Upper lobe of left lung (tissue), 4 donors: ENCODE measurements at regions not wholly inside any gene's neighbourhood (a gene's known extent, or its start where the extent isn't known, plus 50 kb on each side); places are given as distances from the start of the nearest gene placed in this dataset.

ENCODE experiments used
- CTCF ChIP-seq, 6 experiments: fragments of 450-650 bp in 4 of 6; fragments of 200-600 bp in 2 of 6; sonication (generic) in 2 of 6; IDR thresholded peaks; one replicate each; pipeline ENCODE4 v1.5.1; 2016 to 2019; ENCODE audit warnings: antibody characterized with exemption in 6 of 6
- POLR2A ChIP-seq, 4 donors: fragments of 450-650 bp; IDR thresholded peaks; one replicate each; pipeline ENCODE4 v1.5.1; 2016 to 2017; ENCODE audit warnings: antibody characterized with exemption in 4 of 4, mild to moderate bottlenecking in 2 of 4
- POLR2AphosphoS5 ChIP-seq, 2 donors: sonication (generic); formaldehyde crosslinking; IDR thresholded peaks; one replicate each; pipeline ENCODE4 v1.5.1; 2017; ENCODE audit warnings: antibody characterized with exemption in 2 of 2

- TF ChIP-seq POLR2A (IDR thresholded peaks at IDR 0.05) (no peak), CTCF (IDR thresholded peaks at IDR 0.05) (no peak), POLR2AphosphoS5 (IDR thresholded peaks at IDR 0.05) (no peak)
These were observed 488.1 kb upstream of the HTR2C start for GRCh38 chrX:114095789-114096188.
